ENCODE measurements at regions not wholly inside any gene's neighbourhood (a gene's known extent, or its start where the extent isn't known, plus 50 kb on each side); places are given as distances from the start of the nearest gene placed in this dataset.
"Not testable (repeated sequence)": the region's sequence is repeated elsewhere in the genome, so short reads cannot be mapped to it uniquely, and the experiment has no call there.

DNA sequence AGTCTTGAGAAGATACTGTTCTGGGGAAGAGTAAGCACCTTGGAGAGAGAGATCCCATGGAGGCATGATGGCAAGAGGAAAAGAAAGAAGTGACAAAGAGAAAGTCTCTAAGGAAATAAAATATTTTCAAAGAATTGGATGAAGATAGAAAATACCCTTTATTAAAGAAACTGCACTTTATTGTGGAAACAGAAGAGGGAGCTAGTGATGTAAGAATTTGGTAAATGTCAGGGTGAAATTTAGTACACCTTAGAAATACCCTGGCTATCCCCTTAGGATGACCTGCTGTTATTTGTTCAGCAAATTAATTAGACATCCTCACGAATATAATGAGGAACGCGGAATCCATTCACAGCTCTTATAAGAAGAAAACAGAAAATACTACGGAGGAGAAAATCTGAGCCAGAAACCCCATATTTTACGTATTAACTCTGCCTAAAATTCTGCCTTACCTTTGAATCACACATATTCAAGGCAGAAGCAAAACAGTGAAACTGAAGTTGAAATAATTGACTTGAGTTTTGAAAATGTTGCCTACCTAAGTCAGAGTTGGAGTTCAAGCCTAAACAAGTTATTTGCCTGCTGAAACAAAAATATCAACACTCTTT, 90.7 kb downstream of the TFPI2 start:
- H3K27me3 ChIP-seq, result no peaks in the 10 kb centered on the region
- no peak for DNase-seq
- no peaks in the 10 kb centered on the region for H3K36me3 ChIP-seq
- TF ChIP-seq, protein P1, sequence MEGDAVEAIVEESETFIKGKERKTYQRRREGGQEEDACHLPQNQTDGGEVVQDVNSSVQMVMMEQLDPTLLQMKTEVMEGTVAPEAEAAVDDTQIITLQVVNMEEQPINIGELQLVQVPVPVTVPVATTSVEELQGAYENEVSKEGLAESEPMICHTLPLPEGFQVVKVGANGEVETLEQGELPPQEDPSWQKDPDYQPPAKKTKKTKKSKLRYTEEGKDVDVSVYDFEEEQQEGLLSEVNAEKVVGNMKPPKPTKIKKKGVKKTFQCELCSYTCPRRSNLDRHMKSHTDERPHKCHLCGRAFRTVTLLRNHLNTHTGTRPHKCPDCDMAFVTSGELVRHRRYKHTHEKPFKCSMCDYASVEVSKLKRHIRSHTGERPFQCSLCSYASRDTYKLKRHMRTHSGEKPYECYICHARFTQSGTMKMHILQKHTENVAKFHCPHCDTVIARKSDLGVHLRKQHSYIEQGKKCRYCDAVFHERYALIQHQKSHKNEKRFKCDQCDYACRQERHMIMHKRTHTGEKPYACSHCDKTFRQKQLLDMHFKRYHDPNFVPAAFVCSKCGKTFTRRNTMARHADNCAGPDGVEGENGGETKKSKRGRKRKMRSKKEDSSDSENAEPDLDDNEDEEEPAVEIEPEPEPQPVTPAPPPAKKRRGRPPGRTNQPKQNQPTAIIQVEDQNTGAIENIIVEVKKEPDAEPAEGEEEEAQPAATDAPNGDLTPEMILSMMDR (IDR thresholded peaks at IDR 0.05), result peak in 1 of 6 experiments; percentile 9
- no peak for TF ChIP-seq POLR2A (IDR thresholded peaks at IDR 0.05)
- no peak overlapping the region for H3K27ac ChIP-seq
- H3K4me3 ChIP-seq, result no peak overlapping the region
- H3K4me1 ChIP-seq, result no peaks in the 10 kb centered on the region
- no peaks in the 10 kb centered on the region for H3K9me3 ChIP-seq

DNA sequence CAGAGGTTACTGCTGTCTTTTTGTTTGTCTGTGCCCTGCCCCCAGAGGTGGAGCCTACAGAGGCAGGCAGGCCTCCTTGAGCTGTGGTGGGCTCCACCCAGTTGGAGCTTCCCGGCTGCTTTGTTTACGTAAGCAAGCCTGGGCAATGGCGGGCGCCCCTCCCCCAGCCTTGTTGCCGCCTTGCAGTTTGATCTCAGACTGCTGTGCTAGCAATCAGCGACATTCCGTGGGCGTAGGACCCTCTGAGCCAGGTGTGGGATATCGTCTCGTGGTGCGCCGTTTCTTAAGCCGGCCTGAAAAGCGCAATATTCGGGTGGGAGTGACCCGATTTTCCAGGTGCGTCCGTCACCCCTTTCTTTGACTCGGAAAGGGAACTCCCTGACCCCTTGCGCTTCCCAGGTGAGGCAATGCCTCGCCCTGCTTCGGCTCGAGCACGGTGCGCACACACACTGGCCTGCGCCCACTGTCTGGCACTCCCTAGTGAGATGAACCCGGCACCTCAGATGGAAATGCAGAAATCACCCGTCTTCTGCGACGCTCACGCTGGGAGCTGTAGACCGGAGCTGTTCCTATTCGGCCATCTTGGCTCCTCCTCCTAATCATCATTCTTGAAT, 97.4 kb downstream of the TFPI2 start:
- not testable (repeated sequence) for H3K27me3 ChIP-seq, H3K36me3 ChIP-seq, H3K4me3 ChIP-seq, DNase-seq, H3K27ac ChIP-seq, H3K4me1 ChIP-seq, H3K9me3 ChIP-seq

DNA sequence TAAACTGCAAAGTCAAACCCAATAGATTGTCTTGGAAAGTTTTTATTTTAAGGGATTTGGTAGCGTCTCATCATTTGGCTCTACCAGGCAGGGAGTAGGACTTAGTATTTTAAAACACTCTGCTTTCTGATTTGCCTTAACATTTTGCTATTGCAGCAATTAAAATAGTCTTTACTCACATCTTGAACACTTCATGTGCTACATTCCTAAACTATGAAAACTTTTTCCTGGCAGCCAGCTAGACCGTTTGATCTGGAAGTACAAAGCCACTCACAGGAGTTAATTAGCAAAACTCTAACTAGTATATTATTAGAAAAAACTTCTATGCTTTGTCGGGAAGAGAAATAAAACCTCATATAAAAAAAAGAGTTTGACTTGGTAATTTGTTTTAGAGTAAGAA, 111.4 kb downstream of the TFPI2 start:
- no peaks in the 10 kb centered on the region for H3K27me3 ChIP-seq
- no peak overlapping the region for H3K4me3 ChIP-seq
- H3K4me1 ChIP-seq, result no peaks in the 10 kb centered on the region
- no peak for DNase-seq
- TF ChIP-seq POLR2A (IDR thresholded peaks at IDR 0.05), result no peak
- TF ChIP-seq, protein P1 (IDR thresholded peaks at IDR 0.05), result no peak
- no peak overlapping the region for H3K27ac ChIP-seq
- no peaks in the 10 kb centered on the region for H3K9me3 ChIP-seq
- no peaks in the 10 kb centered on the region for H3K36me3 ChIP-seq

DNA sequence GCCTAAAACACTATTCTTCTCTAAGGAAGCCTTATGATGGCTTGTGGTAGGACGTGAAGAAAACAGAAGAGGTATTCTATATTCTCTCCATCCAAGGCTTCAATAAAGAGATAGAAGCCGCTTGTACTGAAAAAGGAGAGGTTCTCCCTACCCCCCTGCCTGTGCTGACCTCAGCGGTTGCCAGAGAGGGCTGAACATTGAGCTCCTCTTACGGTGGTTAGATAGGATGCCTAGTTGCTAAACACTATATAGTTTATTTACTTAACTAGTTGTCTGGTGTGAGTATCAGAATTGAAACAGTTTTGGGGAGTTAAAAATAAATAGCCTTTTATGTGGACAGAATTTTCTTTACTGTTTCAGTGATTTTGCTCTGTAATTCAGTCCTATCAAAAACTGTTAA, 112.2 kb downstream of the TFPI2 start:
- Histone ChIP-seq H3K4me3 (no peak overlapping the region), H3K9me3 (no peaks in the 10 kb centered on the region), H3K27me3 (no peaks in the 10 kb centered on the region), H3K4me1 (no peaks in the 10 kb centered on the region), H3K27ac (no peak overlapping the region), H3K36me3 (no peaks in the 10 kb centered on the region)
- no peak for TF ChIP-seq POLR2A (IDR thresholded peaks at IDR 0.05)
- TF ChIP-seq, protein P1 (IDR thresholded peaks at IDR 0.05), result no peak
- DNase-seq, result no peak

DNA sequence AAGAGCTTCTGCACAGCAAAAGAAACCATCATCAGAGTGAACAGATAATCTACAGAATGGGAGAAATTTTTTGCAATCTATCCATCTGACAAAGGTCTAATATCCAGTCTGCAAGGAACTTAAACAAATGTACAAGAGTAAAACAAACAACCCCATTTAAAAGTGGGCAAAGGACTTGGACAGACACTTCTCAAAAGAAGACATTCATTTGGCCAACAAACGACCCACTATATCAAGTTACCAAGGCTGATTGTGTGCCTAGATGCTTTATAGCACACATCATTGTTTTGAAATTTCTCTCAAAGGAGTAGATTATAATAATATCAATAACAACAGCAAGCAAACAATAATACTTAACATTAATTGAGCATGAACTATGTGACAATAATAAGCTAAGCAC, 117.1 kb downstream of the TFPI2 start:
- Histone ChIP-seq H3K36me3 (no peaks in the 10 kb centered on the region), H3K9me3 (no peaks in the 10 kb centered on the region), H3K27me3 (no peaks in the 10 kb centered on the region), H3K27ac (no peak overlapping the region), H3K4me3 (no peak overlapping the region), H3K4me1 (no peaks in the 10 kb centered on the region)
- no peak for DNase-seq
- TF ChIP-seq POLR2A (IDR thresholded peaks at IDR 0.05), result no peak
- TF ChIP-seq, protein P1 (IDR thresholded peaks at IDR 0.05), result no peak

DNA sequence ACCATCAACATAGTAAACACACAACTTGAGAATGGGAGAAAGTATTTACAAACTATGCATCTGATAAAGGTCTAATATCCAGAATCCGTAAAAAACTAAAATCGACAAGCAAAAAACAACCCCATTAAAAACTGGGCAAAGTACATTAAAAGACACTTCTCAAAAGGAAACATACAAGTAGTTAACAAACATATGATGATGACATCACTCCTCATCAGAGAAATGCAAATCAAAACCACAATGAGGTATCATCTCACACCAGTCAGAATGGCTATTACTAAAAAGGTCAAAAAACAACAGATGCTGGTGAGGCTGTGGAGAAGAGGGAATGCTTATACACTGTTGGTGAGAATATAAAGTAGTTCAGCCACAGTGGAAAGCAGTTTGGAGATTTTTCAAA, 125.1 kb downstream of the TFPI2 start:
- Histone ChIP-seq H3K9me3 (no peaks in the 10 kb centered on the region), H3K4me1 (no peaks in the 10 kb centered on the region), H3K27ac (no peak overlapping the region), H3K27me3 (no peaks in the 10 kb centered on the region), H3K36me3 (no peaks in the 10 kb centered on the region), H3K4me3 (no peak overlapping the region)
- TF ChIP-seq, protein P1 (IDR thresholded peaks at IDR 0.05), result no peak
- TF ChIP-seq POLR2A (IDR thresholded peaks at IDR 0.05), result no peak
- DNase-seq, result no peak
